Limb (tissue), 2 donors: ENCODE measurements at regions not wholly inside any gene's neighbourhood (a gene's known extent, or its start where the extent isn't known, plus 50 kb on each side); places are given as distances from the start of the nearest gene placed in this dataset.
"Not testable (repeated sequence)": the region's sequence is repeated elsewhere in the genome, so short reads cannot be mapped to it uniquely, and the experiment has no call there.

Source experiments
- DNase-seq, 2 donors: peaks; one replicate each; pipeline ENCODE4 v3.0.0-alpha.2; 2016; ENCODE audit errors: extremely low spot score in 2 of 2

- no peak for DNase-seq
Observed at GRCh38 chr14:83638748-83639504, 1891.0 kb upstream of the FLRT2 start.

DNA sequence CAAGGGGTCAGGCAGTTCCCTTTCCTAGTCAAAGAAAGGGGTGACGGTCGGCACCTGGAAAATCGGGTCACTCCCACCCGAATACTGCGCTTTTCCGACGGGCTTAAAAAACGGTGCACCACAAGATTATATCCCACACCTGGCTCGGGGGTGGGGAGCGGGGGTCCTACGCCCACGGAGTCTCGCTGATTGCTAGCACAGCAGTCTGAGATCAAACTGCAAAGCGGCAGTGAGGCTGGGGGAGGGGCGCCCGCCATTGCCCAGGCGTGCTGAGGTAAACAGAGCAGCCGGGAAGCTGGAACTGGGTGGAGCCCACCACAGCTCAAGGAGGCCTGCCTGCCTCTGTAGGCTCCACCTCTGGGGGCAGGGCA lies 1890.5 kb upstream of the FLRT2 start:
- DNase-seq: not testable (repeated sequence)

- no peak for DNase-seq
Observed at GRCh38 chr14:83646228-83646627, 1883.7 kb upstream of the FLRT2 start.

GRCh38 chr14:83660597-83660996 lies 1869.3 kb upstream of the FLRT2 start:
- DNase-seq: no peak

- no peak for DNase-seq
Observed at GRCh38 chr14:83664389-83664788, 1865.6 kb upstream of the FLRT2 start.

DNA sequence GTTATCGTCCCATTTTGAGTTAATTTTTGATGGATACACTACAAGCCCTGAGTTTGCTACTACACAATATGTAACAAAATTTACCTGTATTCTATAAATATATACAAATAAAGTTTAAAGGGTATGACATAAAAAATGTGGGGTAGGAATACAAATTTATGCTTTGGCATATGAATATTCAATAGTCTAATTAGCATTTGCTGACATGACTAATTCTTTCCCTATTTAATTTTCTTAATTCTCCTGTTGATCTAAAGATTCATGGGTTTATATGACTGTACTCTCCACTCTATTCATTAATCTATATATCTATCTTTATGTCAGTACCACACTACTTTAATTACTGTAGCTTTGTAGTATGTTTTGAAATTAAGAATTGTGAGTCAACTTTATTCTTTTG lies 1840.7 kb upstream of the FLRT2 start:
- DNase-seq: no peak

GRCh38 chr14:83697099-83697498 lies 1832.8 kb upstream of the FLRT2 start:
- no peak for DNase-seq

GRCh38 chr14:83702619-83703018 lies 1827.3 kb upstream of the FLRT2 start:
- no peak for DNase-seq

DNA sequence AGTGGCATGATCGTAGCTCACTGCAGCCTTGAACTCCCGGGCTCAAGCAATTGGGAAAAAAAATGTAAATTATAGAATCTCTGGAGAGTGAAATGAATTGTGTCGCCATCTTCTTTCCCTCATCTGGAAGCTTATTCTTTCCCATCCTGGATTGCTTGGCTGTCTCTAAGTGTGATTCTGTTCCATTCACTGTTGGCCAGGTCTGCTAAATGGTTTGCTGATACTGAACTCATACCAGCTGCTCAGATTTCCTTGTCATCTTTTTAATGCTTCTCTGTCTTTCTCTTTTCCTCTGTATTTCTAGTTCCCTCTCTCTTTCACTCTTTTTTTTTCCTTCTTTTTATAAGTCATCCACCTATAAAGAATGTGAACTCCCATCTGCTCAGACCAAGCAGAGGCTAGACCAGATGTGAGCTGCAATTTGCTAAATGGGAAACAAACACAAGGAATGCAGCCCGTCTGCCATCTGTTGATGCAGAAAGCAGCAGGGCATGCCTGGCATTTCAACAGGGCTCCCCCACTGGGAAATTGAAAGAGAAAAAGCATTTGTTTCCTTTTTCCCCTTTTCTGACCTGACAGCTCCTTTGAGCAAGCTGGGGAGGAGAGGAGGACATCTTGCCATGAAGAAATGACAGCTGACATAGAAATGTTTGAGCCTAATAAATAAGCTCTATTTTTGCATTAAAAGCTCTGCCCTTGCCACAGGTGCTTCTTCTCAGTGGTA lies 1823.6 kb upstream of the FLRT2 start:
- DNase-seq: peak in 1 of 2 donors; percentile 29

- no peak for DNase-seq
Observed at GRCh38 chr14:83707056-83707455, 1822.9 kb upstream of the FLRT2 start.

- no peak for DNase-seq
Observed at GRCh38 chr14:83709116-83709515, 1820.8 kb upstream of the FLRT2 start.

GRCh38 chr14:83711046-83711445 lies 1818.9 kb upstream of the FLRT2 start:
- DNase-seq: no peak

- DNase-seq: no peak
Observed at GRCh38 chr14:83712418-83713129, 1817.4 kb upstream of the FLRT2 start.

GRCh38 chr14:83713732-83714131 lies 1816.2 kb upstream of the FLRT2 start:
- no peak for DNase-seq

GRCh38 chr14:83714151-83714550 lies 1815.8 kb upstream of the FLRT2 start:
- DNase-seq: no peak

GRCh38 chr14:83719435-83719834 lies 1810.5 kb upstream of the FLRT2 start:
- DNase-seq: not testable (repeated sequence)

DNA sequence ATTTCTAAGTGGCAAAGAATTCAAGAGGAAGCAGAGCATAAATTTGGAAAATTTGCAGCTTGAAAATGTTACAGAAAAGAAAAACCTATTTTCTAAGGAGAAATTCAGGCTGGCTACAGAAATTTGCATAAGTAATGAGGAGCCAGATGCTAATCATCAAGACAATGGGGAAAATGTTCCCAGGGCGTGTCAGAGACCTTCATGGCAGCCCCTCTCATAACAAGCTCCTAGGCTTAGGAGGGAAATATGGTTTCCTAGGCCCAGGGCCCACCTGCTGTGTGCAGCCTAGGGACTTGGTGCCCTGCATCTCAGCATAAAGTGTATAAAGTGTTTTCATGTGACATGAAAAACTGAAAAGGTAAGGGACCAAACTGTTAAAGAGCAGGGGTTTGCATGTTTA lies 1796.3 kb upstream of the FLRT2 start:
- DNase-seq: no peak

DNA sequence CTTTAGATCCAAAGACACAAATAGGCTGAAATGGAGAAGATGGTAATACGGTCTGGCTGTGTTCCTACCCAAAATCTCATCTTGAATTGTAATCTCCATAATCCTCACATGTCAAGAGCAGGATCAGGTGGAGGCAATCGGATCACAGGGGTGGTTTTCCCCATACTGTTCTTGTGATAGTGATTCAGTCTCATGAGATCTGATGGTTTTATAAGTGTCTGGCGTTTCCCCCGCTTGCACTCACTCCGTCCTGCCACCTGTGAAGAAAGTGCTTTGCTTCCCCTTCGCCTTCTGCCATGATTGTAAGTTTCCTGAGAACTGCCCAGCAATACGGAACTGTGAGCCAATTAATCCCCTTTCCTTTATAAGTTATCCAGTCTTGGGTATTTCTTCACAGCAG lies 1795.5 kb upstream of the FLRT2 start:
- DNase-seq: no peak

DNA sequence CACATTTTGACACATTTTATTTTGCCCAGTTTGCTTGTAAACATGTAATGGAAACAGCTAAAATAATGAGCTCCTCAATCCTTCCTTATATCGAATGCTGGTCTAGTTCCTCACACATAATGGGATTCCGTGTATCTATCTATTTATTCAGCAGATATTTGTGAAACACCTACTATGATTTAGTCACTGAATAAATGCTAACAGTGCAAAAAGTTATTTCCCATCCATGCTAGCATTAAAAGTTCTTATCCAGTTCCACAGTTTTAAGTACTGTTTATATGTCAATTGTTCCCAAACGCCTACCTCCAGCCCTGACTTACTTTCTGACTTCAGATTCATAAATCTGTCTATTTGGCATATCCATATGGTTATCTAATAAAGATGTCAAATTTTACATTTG lies 1788.7 kb upstream of the FLRT2 start:
- no peak for DNase-seq

DNA sequence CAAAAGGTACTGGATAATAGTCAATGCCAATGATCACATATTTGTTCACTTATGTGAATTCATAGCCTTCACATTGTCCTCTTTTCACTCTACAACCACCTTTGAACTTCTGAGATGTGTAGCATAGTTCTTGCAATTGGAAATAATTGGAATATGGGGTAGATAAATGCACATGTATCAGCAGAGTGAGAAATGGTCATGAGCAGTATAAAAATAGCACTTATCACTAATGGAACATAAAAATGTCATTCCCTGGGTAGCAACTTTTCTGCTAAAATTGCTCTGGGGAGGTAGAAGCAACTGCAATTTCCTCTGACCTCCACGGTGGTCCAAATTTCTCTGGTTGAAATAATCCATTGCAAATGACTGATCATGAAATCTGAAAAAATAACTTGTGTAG lies 1785.7 kb upstream of the FLRT2 start:
- DNase-seq: no peak

DNA sequence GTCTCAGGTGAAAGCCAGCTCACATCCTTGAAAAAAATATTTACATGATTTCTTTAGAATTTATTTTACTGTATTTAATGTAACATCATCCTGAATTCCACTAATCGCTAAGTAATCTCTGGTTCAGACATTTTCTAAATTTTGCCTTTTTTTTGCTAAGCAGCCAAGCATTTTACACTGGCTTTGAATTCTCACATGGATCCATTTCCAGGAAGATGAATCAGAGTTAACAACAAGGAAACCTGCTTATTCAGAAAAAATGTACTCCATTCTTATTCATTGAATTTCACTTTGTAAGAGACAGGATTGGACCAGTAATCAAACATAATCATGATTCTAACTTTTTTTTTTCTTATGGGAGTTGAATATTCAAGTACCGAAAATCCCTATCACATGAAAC lies 1785.1 kb upstream of the FLRT2 start:
- no peak for DNase-seq

DNA sequence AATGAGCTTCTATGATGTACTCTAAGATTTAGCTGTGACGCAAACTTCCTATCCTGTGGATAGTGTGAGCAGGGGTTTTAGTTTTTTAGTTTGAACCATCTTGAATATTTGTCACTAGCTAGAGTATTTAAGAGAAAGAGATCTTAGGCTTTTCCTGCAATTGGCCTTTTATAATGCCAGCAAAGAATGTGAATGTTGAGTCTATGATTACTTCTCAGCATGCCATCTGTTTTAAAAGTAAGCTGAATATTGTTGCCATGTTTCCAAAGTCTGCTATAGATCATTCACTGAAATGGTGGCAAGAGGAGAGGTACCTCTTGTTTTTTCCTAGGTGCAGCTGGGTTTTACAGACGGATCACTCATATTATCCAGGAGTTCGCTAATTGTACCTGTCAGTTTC lies 1783.6 kb upstream of the FLRT2 start:
- no peak for DNase-seq

GRCh38 chr14:83757916-83758315 lies 1772.0 kb upstream of the FLRT2 start:
- peak in 1 of 2 donors; percentile 8 for DNase-seq
